ENCODE measurements at regions not wholly inside any gene's neighbourhood (a gene's known extent, or its start where the extent isn't known, plus 50 kb on each side); places are given as distances from the start of the nearest gene placed in this dataset.

DNA sequence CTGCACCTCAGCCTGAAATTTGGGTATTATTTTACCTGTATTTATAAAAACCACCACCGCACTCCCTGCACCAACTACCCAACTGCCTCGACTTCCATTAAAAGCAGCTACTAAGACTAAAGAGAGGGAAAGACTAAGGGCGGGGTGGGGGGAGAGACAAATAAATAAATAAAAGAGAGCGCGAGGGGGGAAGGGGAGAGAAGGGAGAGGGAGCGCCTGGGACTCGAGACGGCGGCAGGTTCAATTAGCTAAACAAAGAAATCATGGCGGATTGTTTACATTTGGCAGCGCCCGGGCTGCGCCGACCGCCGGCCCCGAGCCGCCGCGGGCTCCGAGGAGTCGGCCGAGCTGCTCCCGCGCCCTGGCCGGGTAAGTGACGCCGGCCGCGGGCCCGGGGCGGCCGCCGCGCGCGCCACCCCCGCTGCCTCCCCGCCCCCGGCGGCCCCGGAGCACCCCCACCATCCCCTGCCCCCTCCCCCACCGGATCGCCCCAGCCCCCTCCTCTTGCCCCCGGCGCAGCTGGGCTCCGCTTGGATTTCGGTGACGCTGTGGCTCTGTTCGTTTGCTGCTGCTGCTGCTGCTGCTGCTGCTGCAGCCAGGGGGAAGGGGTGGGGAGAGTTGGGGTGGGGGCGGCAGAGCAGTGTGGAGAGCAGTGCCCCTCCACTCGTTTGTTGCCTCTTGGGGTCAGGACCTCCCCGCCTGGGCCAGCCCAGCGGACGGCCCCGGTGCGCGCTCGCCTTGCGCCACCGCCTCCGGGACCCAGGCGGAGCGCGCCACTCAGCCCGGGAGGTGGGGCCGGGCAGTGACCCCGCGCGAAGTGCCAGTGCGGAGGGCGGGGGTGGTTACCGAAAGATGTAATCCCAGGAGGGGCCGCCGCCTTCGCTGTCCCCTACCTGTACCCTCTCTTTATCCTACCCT, 187.2 kb upstream of the FANCL start:
- TF ChIP-seq POLR2AphosphoS5 (IDR thresholded peaks at IDR 0.05; ENCODE audit: low read depth) (no peak), CTCF (IDR thresholded peaks at IDR 0.05; ENCODE audit: insufficient read depth, low read length) (no peak), GABPA (IDR thresholded peaks at IDR 0.05; ENCODE audit: low read depth) (no peak)
- TF ChIP-seq, protein P1, sequence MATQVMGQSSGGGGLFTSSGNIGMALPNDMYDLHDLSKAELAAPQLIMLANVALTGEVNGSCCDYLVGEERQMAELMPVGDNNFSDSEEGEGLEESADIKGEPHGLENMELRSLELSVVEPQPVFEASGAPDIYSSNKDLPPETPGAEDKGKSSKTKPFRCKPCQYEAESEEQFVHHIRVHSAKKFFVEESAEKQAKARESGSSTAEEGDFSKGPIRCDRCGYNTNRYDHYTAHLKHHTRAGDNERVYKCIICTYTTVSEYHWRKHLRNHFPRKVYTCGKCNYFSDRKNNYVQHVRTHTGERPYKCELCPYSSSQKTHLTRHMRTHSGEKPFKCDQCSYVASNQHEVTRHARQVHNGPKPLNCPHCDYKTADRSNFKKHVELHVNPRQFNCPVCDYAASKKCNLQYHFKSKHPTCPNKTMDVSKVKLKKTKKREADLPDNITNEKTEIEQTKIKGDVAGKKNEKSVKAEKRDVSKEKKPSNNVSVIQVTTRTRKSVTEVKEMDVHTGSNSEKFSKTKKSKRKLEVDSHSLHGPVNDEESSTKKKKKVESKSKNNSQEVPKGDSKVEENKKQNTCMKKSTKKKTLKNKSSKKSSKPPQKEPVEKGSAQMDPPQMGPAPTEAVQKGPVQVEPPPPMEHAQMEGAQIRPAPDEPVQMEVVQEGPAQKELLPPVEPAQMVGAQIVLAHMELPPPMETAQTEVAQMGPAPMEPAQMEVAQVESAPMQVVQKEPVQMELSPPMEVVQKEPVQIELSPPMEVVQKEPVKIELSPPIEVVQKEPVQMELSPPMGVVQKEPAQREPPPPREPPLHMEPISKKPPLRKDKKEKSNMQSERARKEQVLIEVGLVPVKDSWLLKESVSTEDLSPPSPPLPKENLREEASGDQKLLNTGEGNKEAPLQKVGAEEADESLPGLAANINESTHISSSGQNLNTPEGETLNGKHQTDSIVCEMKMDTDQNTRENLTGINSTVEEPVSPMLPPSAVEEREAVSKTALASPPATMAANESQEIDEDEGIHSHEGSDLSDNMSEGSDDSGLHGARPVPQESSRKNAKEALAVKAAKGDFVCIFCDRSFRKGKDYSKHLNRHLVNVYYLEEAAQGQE (IDR thresholded peaks at IDR 0.05; ENCODE audit: insufficient replicate concordance, low read depth): no peak

Measured in HL-60 (cell line).